ENCODE measurements at regions not wholly inside any gene's neighbourhood (a gene's known extent, or its start where the extent isn't known, plus 50 kb on each side); places are given as distances from the start of the nearest gene placed in this dataset.
"Not testable (repeated sequence)": the region's sequence is repeated elsewhere in the genome, so short reads cannot be mapped to it uniquely, and the experiment has no call there.

GRCh38 chr22:35483730-35484129, 56.9 kb upstream of the RASD2 start:
- Histone ChIP-seq H3K36me3 (no peaks in the 10 kb centered on the region), H3K9me3 (no peaks in the 10 kb centered on the region), H3K27me3 (peaks cover 9% of the 10 kb centered on the region; the same call in 1 of the 2 replicates), H3K4me2 (no peak overlapping the region), H3K4me1 (peaks cover 40% of the 10 kb centered on the region), H3K9ac (no peak overlapping the region), H4K20me1 (peaks cover 21% of the 10 kb centered on the region), H3K27ac (no peak overlapping the region), H3K4me3 (no peak overlapping the region)
- TF ChIP-seq Cebpa-rat (IDR thresholded peaks at IDR 0.05): no peak

- Histone ChIP-seq H3K27me3 (0 out of 2 replicates have a peak, but pooled peaks cover 2% of the 10 kb centered on the region), H4K20me1 (peaks cover 9% of the 10 kb centered on the region; the same call in 1 of the 2 replicates), H3K9me3 (no peaks in the 10 kb centered on the region), H3K27ac (no peak overlapping the region), H3K4me3 (no peak overlapping the region), H3K36me3 (no peaks in the 10 kb centered on the region), H3K4me2 (no peak overlapping the region), H3K9ac (no peak overlapping the region), H3K4me1 (peaks cover 28% of the 10 kb centered on the region)
- no peak for TF ChIP-seq Cebpa-rat (IDR thresholded peaks at IDR 0.05)
Observed at GRCh38 chr22:35484651-35485556, 55.7 kb upstream of the RASD2 start.

- H3K27me3 ChIP-seq: no peaks in the 10 kb centered on the region
- TF ChIP-seq Cebpa-rat (IDR thresholded peaks at IDR 0.05): no peak
- H3K9me3 ChIP-seq: no peaks in the 10 kb centered on the region
- H4K20me1 ChIP-seq: no peaks in the 10 kb centered on the region
- no peaks in the 10 kb centered on the region for H3K36me3 ChIP-seq
- H3K9ac ChIP-seq: no peak overlapping the region
- H3K27ac ChIP-seq: no peak overlapping the region
- peaks cover 16% of the 10 kb centered on the region for H3K4me1 ChIP-seq
- H3K4me2 ChIP-seq: no peak overlapping the region
- H3K4me3 ChIP-seq: no peak overlapping the region
Observed at GRCh38 chr22:35486116-35486631, 54.5 kb upstream of the RASD2 start.

- H3K9me3 ChIP-seq, H3K4me1 ChIP-seq, H3K9ac ChIP-seq, H3K4me2 ChIP-seq, H3K27ac ChIP-seq, H3K36me3 ChIP-seq, H3K4me3 ChIP-seq, H4K20me1 ChIP-seq, H3K27me3 ChIP-seq: not testable (repeated sequence)
Observed at GRCh38 chr22:35487623-35488022, 53.0 kb upstream of the RASD2 start.

- H3K9ac ChIP-seq: no peak overlapping the region
- H3K4me1 ChIP-seq: no peaks in the 10 kb centered on the region
- H3K27ac ChIP-seq: no peak overlapping the region
- no peaks in the 10 kb centered on the region for H3K36me3 ChIP-seq
- no peaks in the 10 kb centered on the region for H3K27me3 ChIP-seq
- H3K4me2 ChIP-seq: no peak overlapping the region
- TF ChIP-seq Cebpa-rat (IDR thresholded peaks at IDR 0.05): no peak
- H4K20me1 ChIP-seq: no peaks in the 10 kb centered on the region
- no peak overlapping the region for H3K4me3 ChIP-seq
- no peaks in the 10 kb centered on the region for H3K9me3 ChIP-seq
Observed at GRCh38 chr22:35488513-35488912, 52.1 kb upstream of the RASD2 start.

GRCh38 chr22:35489239-35489638, 51.4 kb upstream of the RASD2 start:
- no peak for TF ChIP-seq Cebpa-rat (IDR thresholded peaks at IDR 0.05)
- H3K9ac ChIP-seq: no peak overlapping the region
- no peaks in the 10 kb centered on the region for H3K36me3 ChIP-seq
- no peaks in the 10 kb centered on the region for H4K20me1 ChIP-seq
- H3K27ac ChIP-seq: no peak overlapping the region
- H3K4me2 ChIP-seq: no peak overlapping the region
- no peak overlapping the region for H3K4me3 ChIP-seq
- no peaks in the 10 kb centered on the region for H3K4me1 ChIP-seq
- H3K9me3 ChIP-seq: no peaks in the 10 kb centered on the region
- no peaks in the 10 kb centered on the region for H3K27me3 ChIP-seq

Data from BLaER1 (cell line).